Endothelial cell of hepatic sinusoid (primary cell): ENCODE measurements at regions not wholly inside any gene's neighbourhood (a gene's known extent, or its start where the extent isn't known, plus 50 kb on each side); places are given as distances from the start of the nearest gene placed in this dataset.

Experiments
- in situ Hi-C: cut with HindIII; loops from 2 replicates; pipeline ENCODE4 v1.10.0; 2017; ENCODE audit warnings: low sequenced_read_pairs

- in situ Hi-C loops: no loop called here
These were observed 204.9 kb upstream of the MIR17HG start for GRCh38 chr13:91142572-91142971.

GRCh38 chr13:91144054-91144453 lies 203.4 kb upstream of the MIR17HG start:
- in situ Hi-C loops: no loop called here

GRCh38 chr13:91144486-91144885 lies 203.0 kb upstream of the MIR17HG start:
- in situ Hi-C loops: no loop called here

- in situ Hi-C loops: no loop called here
These were observed 201.8 kb upstream of the MIR17HG start for GRCh38 chr13:91145571-91146205.

- in situ Hi-C loops: no loop called here
These were observed 200.9 kb upstream of the MIR17HG start for GRCh38 chr13:91146601-91147000.

GRCh38 chr13:91148098-91148497 lies 199.4 kb upstream of the MIR17HG start:
- in situ Hi-C loops: no loop called here

- in situ Hi-C loops: no loop called here
These were observed 195.6 kb upstream of the MIR17HG start for GRCh38 chr13:91151921-91152320.

GRCh38 chr13:91153372-91153771 lies 194.1 kb upstream of the MIR17HG start:
- in situ Hi-C loops: no loop called here

- in situ Hi-C loops: no loop called here
These were observed 192.7 kb upstream of the MIR17HG start for GRCh38 chr13:91154558-91155353.

GRCh38 chr13:91155512-91156114 lies 191.9 kb upstream of the MIR17HG start:
- in situ Hi-C loops: no loop called here

- in situ Hi-C loops: no loop called here
These were observed 190.0 kb upstream of the MIR17HG start for GRCh38 chr13:91157273-91158016.

- in situ Hi-C loops: no loop called here
These were observed 189.5 kb upstream of the MIR17HG start for GRCh38 chr13:91158017-91158395.

- in situ Hi-C loops: no loop called here
These were observed 185.3 kb upstream of the MIR17HG start for GRCh38 chr13:91162180-91162579.

GRCh38 chr13:91162589-91162988 lies 184.9 kb upstream of the MIR17HG start:
- in situ Hi-C loops: no loop called here

GRCh38 chr13:91165758-91166157 lies 181.7 kb upstream of the MIR17HG start:
- in situ Hi-C loops: no loop called here

GRCh38 chr13:91166714-91167511 lies 180.6 kb upstream of the MIR17HG start:
- in situ Hi-C loops: no loop called here

- in situ Hi-C loops: no loop called here
These were observed 179.6 kb upstream of the MIR17HG start for GRCh38 chr13:91167706-91168385.

GRCh38 chr13:91168386-91168711 lies 179.1 kb upstream of the MIR17HG start:
- in situ Hi-C loops: no loop called here

GRCh38 chr13:91169321-91170050 lies 178.0 kb upstream of the MIR17HG start:
- in situ Hi-C loops: no loop called here

- in situ Hi-C loops: no loop called here
These were observed 175.3 kb upstream of the MIR17HG start for GRCh38 chr13:91172160-91172559.
